Cardiac fibroblast (primary cell): ENCODE measurements at regions not wholly inside any gene's neighbourhood (a gene's known extent, or its start where the extent isn't known, plus 50 kb on each side); places are given as distances from the start of the nearest gene placed in this dataset.

Experiments used
- DNase-seq, 2 donors: peaks; one replicate each; pipeline versions ENCODE4 v3.0.0 to v3.0.0-alpha.2; 2010; ENCODE audit warnings: low read depth in 2 of 2
- H3K4me3 ChIP-seq, 2 donors: replicated peaks in 1 of 2; 1 replicate in 1 of 2; 2 replicates in 1 of 2; pipeline ENCODE4 v1.5.1; 2011; ENCODE audit warnings: low read depth in 2 of 2, low read length in 2 of 2, mild to moderate bottlenecking in 2 of 2, moderate library complexity in 1 of 2
- TF ChIP-seq, protein P1 (sequence below): IDR thresholded peaks from one replicate; pipeline ENCODE4 v1.5.1; 2011; ENCODE audit warnings: low read depth, mild to moderate bottlenecking, low read length, inconsistent platforms

DNA sequence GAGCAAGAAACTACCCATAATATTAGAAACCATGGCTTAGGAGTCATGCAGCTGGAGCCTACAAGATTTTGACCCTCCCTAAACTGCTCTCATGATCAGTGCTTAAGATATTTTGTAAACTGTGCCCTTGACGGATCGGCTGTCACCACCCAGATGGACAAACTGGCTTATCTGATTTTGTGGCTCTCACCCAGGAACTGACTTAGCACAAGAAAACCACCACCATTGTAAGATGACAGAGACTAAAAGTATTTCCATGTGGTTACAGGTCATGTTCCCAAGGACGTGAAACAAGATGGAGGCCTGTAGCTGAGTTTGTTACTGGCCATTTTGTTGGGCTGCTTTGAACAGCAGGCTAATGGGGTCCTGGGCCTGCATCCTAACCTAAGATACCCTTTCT lies 940.9 kb downstream of the OTOL1 start:
- TF ChIP-seq, protein P1, sequence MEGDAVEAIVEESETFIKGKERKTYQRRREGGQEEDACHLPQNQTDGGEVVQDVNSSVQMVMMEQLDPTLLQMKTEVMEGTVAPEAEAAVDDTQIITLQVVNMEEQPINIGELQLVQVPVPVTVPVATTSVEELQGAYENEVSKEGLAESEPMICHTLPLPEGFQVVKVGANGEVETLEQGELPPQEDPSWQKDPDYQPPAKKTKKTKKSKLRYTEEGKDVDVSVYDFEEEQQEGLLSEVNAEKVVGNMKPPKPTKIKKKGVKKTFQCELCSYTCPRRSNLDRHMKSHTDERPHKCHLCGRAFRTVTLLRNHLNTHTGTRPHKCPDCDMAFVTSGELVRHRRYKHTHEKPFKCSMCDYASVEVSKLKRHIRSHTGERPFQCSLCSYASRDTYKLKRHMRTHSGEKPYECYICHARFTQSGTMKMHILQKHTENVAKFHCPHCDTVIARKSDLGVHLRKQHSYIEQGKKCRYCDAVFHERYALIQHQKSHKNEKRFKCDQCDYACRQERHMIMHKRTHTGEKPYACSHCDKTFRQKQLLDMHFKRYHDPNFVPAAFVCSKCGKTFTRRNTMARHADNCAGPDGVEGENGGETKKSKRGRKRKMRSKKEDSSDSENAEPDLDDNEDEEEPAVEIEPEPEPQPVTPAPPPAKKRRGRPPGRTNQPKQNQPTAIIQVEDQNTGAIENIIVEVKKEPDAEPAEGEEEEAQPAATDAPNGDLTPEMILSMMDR = no peak
- peak; percentile 19 to 76 for DNase-seq
- no peak overlapping the region for H3K4me3 ChIP-seq

GRCh38 chr3:162441716-162442115 lies 945.1 kb downstream of the OTOL1 start:
- TF ChIP-seq, protein P1 = no peak
- H3K4me3 ChIP-seq = no peak overlapping the region
- DNase-seq = peak; percentile 4 to 20

DNA sequence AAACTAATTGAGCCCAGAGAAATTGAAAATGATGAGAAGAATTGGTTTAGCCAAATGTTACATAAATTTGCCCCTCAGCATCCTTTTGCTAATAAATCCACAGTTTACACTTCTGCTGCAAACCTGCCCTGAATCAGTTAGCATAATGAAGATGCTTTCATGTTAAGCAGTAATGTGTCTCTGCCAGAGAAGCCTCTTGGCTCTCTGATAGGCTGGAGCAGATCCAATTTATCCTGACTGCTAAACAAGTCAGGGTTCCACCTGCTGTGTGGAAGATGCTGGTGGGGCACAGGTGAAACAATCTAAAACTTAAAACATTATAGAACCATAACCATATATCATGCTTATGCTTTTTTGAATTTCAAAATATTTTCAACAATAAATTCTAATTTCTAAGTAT lies 946.8 kb downstream of the OTOL1 start:
- TF ChIP-seq, protein P1 = no peak
- H3K4me3 ChIP-seq = no peak overlapping the region
- no peak for DNase-seq

GRCh38 chr3:162468791-162469190 lies 972.2 kb downstream of the OTOL1 start:
- no peak overlapping the region for H3K4me3 ChIP-seq
- TF ChIP-seq, protein P1 = no peak
- no peak for DNase-seq

DNA sequence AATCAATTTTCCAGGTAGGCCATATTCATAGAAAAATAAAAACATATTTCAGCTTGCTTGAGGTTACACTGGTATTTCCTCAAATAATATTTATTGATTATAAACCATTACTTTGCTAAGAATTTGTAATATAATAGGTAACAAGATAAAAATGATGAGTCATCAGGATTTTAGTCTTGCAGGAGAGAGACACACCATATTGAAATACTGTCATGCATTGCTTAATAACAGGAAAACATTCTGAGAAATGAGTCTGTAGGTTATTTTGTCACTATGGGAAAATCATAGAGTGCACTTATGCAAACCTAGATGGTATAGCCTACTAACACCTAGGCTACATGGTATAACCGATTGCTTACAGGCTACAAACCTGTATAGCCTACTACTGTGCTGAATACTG lies 990.5 kb downstream of the OTOL1 start:
- peak; percentile 7 to 25 for DNase-seq
- TF ChIP-seq, protein P1 = no peak

DNA sequence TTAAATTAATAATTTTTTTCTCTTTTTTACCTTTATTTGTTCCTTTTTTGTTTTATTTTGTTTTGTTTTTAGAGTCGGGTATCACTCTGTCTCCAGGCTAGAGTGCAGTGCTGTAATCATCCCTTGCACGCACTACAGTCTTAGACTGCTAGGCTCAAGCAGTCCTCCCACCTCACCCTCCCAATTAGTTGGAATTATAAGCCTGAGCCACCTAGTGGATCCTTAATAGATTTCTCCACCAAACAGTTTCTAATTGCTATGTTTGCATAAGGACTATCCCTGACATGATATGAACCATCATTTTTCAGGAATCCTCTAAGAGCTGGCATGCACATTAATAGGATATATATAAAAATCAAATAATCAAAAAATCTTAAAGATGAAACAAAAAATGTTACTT lies 993.2 kb downstream of the OTOL1 start:
- no peak overlapping the region for H3K4me3 ChIP-seq
- DNase-seq = no peak
- TF ChIP-seq, protein P1 = no peak

More for the DNA sequence above, 990.5 kb downstream of the OTOL1 start:
- H3K4me3 ChIP-seq = no peak overlapping the region

GRCh38 chr3:162491952-162492351 lies 995.3 kb downstream of the OTOL1 start:
- peak; percentile 7 to 51 for DNase-seq
- TF ChIP-seq, protein P1 = no peak
- no peak overlapping the region for H3K4me3 ChIP-seq
